Thoracic aorta (tissue), 2 donors: ENCODE measurements at regions not wholly inside any gene's neighbourhood (a gene's known extent, or its start where the extent isn't known, plus 50 kb on each side); places are given as distances from the start of the nearest gene placed in this dataset.

ENCODE experiments used
- ATAC-seq: fragments of 150-250 bp; one replicate; pipeline ENCODE4 v1.8.0; 2017; ENCODE audit warnings: low read depth; ENCODE audit not compliant: insufficient number of reproducible peaks, low FRiP score
- DNase-seq: peaks from one replicate; pipeline ENCODE4 v3.0.0-alpha.2; 2020; ENCODE audit warnings: low spot score
- H3K27ac ChIP-seq, 2 donors: fragments of 200-600 bp; sonication (generic); 1 replicate in 1 of 2; 2 replicates in 1 of 2; pipeline ENCODE4 v1.5.1; 2016; ENCODE audit warnings: mild to moderate bottlenecking in 2 of 2, moderate library complexity in 2 of 2
- H3K27me3 ChIP-seq: fragments of 200-600 bp; sonication (generic); replicated peaks from 2 replicates; pipeline ENCODE4 v1.6.0; 2016; ENCODE audit warnings: mild to moderate bottlenecking; ENCODE audit not compliant: insufficient read depth
- H3K36me3 ChIP-seq: fragments of 200-600 bp; sonication (generic); one replicate; pipeline ENCODE4 v1.5.1; 2016
- H3K4me1 ChIP-seq, 2 donors: fragments of 200-600 bp; sonication (generic); 1 replicate in 1 of 2; 2 replicates in 1 of 2; pipeline versions ENCODE4 v1.5.1 to v1.6.0; 2016; ENCODE audit warnings: low read depth in 2 of 2, mild to moderate bottlenecking in 1 of 2; ENCODE audit not compliant: control insufficient read depth in 1 of 2
- H3K4me3 ChIP-seq: fragments of 200-600 bp; sonication (generic); 2 replicates; pipeline ENCODE4 v1.5.1; 2016; ENCODE audit warnings: mild to moderate bottlenecking
- H3K9me3 ChIP-seq: fragments of 200-600 bp; sonication (generic); 2 replicates; pipeline ENCODE4 v1.5.1; 2016
- CTCF ChIP-seq: fragments of 200-600 bp; sonication (generic); IDR thresholded peaks from one replicate; pipeline ENCODE4 v1.5.1; 2019; ENCODE audit warnings: antibody characterized with exemption

GRCh38 chr21:41029571-41029970 lies 138.4 kb upstream of the BACE2 start:
- no peak for DNase-seq
- no peak overlapping the region for H3K27ac ChIP-seq
- H3K9me3 ChIP-seq = no peaks in the 10 kb centered on the region
- no peaks in the 10 kb centered on the region for H3K27me3 ChIP-seq
- ATAC-seq = no peak
- H3K36me3 ChIP-seq = no peaks in the 10 kb centered on the region
- H3K4me1 ChIP-seq = no peaks in the 10 kb centered on the region
- H3K4me3 ChIP-seq = no peak overlapping the region
- TF ChIP-seq CTCF = no peak

- no peak overlapping the region for H3K27ac ChIP-seq
- H3K4me3 ChIP-seq = no peak overlapping the region
- no peaks in the 10 kb centered on the region for H3K27me3 ChIP-seq
- no peaks in the 10 kb centered on the region for H3K4me1 ChIP-seq
- DNase-seq (no peak), ATAC-seq (no peak)
- no peak for TF ChIP-seq CTCF
- H3K36me3 ChIP-seq = no peaks in the 10 kb centered on the region
- H3K9me3 ChIP-seq = no peaks in the 10 kb centered on the region
These were observed 136.2 kb upstream of the BACE2 start for GRCh38 chr21:41031701-41032220.

- Histone ChIP-seq H3K4me3 (no peak overlapping the region), H3K27ac (no peak overlapping the region), H3K36me3 (no peaks in the 10 kb centered on the region), H3K27me3 (no peaks in the 10 kb centered on the region), H3K4me1 (no peaks in the 10 kb centered on the region), H3K9me3 (no peaks in the 10 kb centered on the region)
- no peak for ATAC-seq
- no peak for DNase-seq
- TF ChIP-seq CTCF = no peak
These were observed 135.4 kb upstream of the BACE2 start for GRCh38 chr21:41032541-41032940.

- no peak for TF ChIP-seq CTCF
- ATAC-seq (no peak), DNase-seq (no peak)
- no peak overlapping the region for H3K27ac ChIP-seq
- H3K4me3 ChIP-seq = no peak overlapping the region
- no peaks in the 10 kb centered on the region for H3K36me3 ChIP-seq
- no peaks in the 10 kb centered on the region for H3K4me1 ChIP-seq
- no peaks in the 10 kb centered on the region for H3K9me3 ChIP-seq
- H3K27me3 ChIP-seq = no peaks in the 10 kb centered on the region
These were observed 130.7 kb upstream of the BACE2 start for GRCh38 chr21:41037212-41037611.

GRCh38 chr21:41037936-41038335 lies 130.0 kb upstream of the BACE2 start:
- no peak for TF ChIP-seq CTCF
- H3K4me1 ChIP-seq = no peaks in the 10 kb centered on the region
- DNase-seq = no peak
- ATAC-seq = no peak
- no peak overlapping the region for H3K4me3 ChIP-seq
- no peak overlapping the region for H3K27ac ChIP-seq
- no peaks in the 10 kb centered on the region for H3K36me3 ChIP-seq
- no peaks in the 10 kb centered on the region for H3K27me3 ChIP-seq
- H3K9me3 ChIP-seq = no peaks in the 10 kb centered on the region
